Endothelial cell of umbilical vein (primary cell): ENCODE measurements at regions not wholly inside any gene's neighbourhood (a gene's known extent, or its start where the extent isn't known, plus 50 kb on each side); places are given as distances from the start of the nearest gene placed in this dataset.

ENCODE experiments used
- BruUV-seq: library from RNA; stranded (reverse); fragments of 400-500 nt; replicated peaks from 2 replicates; lab custom pipeline; 2021; lab: Mats Ljungman, UMichigan
- CTCF ChIA-PET: fragments of 300-600, 350-600 bp; sonication (Branson Sonifier 250); formaldehyde crosslinking; loops from one replicate; lab custom pipeline; 2021; ENCODE audit warnings: antibody characterized with exemption, inconsistent platforms; lab: Charles Lee
- POLR2A ChIA-PET: fragments of 300-600, 350-600 bp; sonication (Branson Sonifier 250); formaldehyde crosslinking; loops from one replicate; lab custom pipeline; 2021; ENCODE audit warnings: antibody characterized with exemption, inconsistent platforms; lab: Charles Lee
- DNase-seq: peaks from one replicate; pipeline ENCODE4 v3.0.0-alpha.2; 2011; ENCODE audit warnings: low read depth, low spot score
- FAIRE-seq: peaks from 2 replicates; lab custom pipeline; 2011; peaks lifted over from hg19 to GRCh38; lab: Jason Lieb, UNC
- H2AFZ ChIP-seq: 2 replicates; pipeline ENCODE4 v1.6.0; 2012; ENCODE audit warnings: low read depth, low read length, control low read depth, inconsistent platforms
- H3K27ac ChIP-seq: 2 replicates; pipeline ENCODE4 v1.5.1; 2011; ENCODE audit warnings: low read depth, mild to moderate bottlenecking, control low read depth, low read length, moderate library complexity; ENCODE audit not compliant: insufficient read depth
- H3K27me3 ChIP-seq, 2 experiments: 2 replicates each; pipeline versions ENCODE4 v1.6.0 to v1.6.1; 2011; ENCODE audit warnings: low read length in 2 of 2, mixed read lengths in 1 of 2; ENCODE audit not compliant: control insufficient read depth in 2 of 2, insufficient read depth in 2 of 2
- H3K36me3 ChIP-seq, 2 experiments: 2 replicates in 1 of 2; 3 replicates in 1 of 2; pipeline ENCODE4 v1.5.1; 2011; ENCODE audit warnings: low read length in 2 of 2, mild to moderate bottlenecking in 1 of 2, moderate library complexity in 1 of 2; ENCODE audit not compliant: control insufficient read depth in 2 of 2, insufficient read depth in 2 of 2; ENCODE audit errors: extremely low read depth in 1 of 2
- H3K4me1 ChIP-seq: 3 replicates; pipeline ENCODE4 v1.5.1; 2011; ENCODE audit warnings: mild to moderate bottlenecking, low read length; ENCODE audit not compliant: control insufficient read depth, insufficient read depth; ENCODE audit errors: extremely low read depth
- H3K4me2 ChIP-seq: 2 replicates; pipeline ENCODE4 v1.6.1; 2011; ENCODE audit warnings: low read length, control low read depth, mixed read lengths; ENCODE audit not compliant: insufficient read depth
- H3K4me3 ChIP-seq, 3 experiments: fragments of 200-600 bp in 1 of 3; sonication (generic), shearing (Covaris generic) in 1 of 3; replicated peaks in 1 of 3; 2 replicates each; pipeline ENCODE4 v1.5.1; 2011 to 2016; ENCODE audit warnings: control low read depth in 3 of 3, low read length in 3 of 3, mild to moderate bottlenecking in 2 of 3, inconsistent platforms in 1 of 3, low read depth in 1 of 3, moderate library complexity in 1 of 3; ENCODE audit not compliant: insufficient read depth in 1 of 3
- H3K79me2 ChIP-seq: 2 replicates; pipeline ENCODE4 v1.6.0; 2012; ENCODE audit warnings: low read length, inconsistent platforms; ENCODE audit not compliant: control insufficient read depth, insufficient read depth
- H3K9ac ChIP-seq: replicated peaks from 2 replicates; pipeline ENCODE3; 2011; ENCODE audit warnings: low read length, control low read depth; ENCODE audit not compliant: insufficient read depth; ENCODE audit errors: extremely low read depth
- H3K9me1 ChIP-seq: replicated peaks from 3 replicates; pipeline ENCODE4 v1.6.0; 2011; ENCODE audit warnings: mild to moderate bottlenecking, low read length; ENCODE audit not compliant: control insufficient read depth, insufficient read depth; ENCODE audit errors: extremely low read depth
- H3K9me3 ChIP-seq: replicated peaks from 2 replicates; pipeline ENCODE4 v1.5.1; 2012; ENCODE audit warnings: low read length, inconsistent platforms; ENCODE audit not compliant: control insufficient read depth, insufficient read depth
- H4K20me1 ChIP-seq: replicated peaks from 2 replicates; pipeline ENCODE3; 2011; ENCODE audit warnings: mild to moderate bottlenecking, low read length; ENCODE audit not compliant: control insufficient read depth, insufficient read depth; ENCODE audit errors: extremely low read depth
- EZH2 ChIP-seq: IDR thresholded peaks from 2 replicates; pipeline ENCODE4 v1.6.1; 2012; ENCODE audit warnings: borderline replicate concordance, low read depth, mild to moderate bottlenecking, moderate library complexity, low read length, inconsistent platforms; ENCODE audit not compliant: severe bottlenecking
- FOS ChIP-seq: IDR thresholded peaks from 2 replicates; pipeline ENCODE4 v1.6.1; 2011; ENCODE audit warnings: mild to moderate bottlenecking, low read length, moderate library complexity, borderline replicate concordance; ENCODE audit not compliant: insufficient read depth
- GATA2 ChIP-seq: IDR thresholded peaks from 2 replicates; pipeline ENCODE4 v1.7.0; 2011; ENCODE audit warnings: low read depth, mild to moderate bottlenecking, moderate library complexity, mixed read lengths, low read length; ENCODE audit not compliant: insufficient read length, insufficient read depth
- JUN ChIP-seq: IDR thresholded peaks from 2 replicates; pipeline ENCODE4 v1.6.1; 2011; ENCODE audit warnings: borderline replicate concordance, low read depth; ENCODE audit not compliant: insufficient read length, insufficient read depth
- MAX ChIP-seq: IDR thresholded peaks from 2 replicates; pipeline ENCODE4 v1.6.1; 2011; ENCODE audit not compliant: insufficient read depth, insufficient read length
- MYC ChIP-seq: IDR thresholded peaks from one replicate; pipeline ENCODE4 v1.6.1; 2011; ENCODE audit warnings: mild to moderate bottlenecking, low read depth, low read length
- POLR2A ChIP-seq: IDR thresholded peaks from 2 replicates; pipeline ENCODE4 v1.6.1; 2012; ENCODE audit warnings: low read depth, mild to moderate bottlenecking, control low read depth, low read length
- POLR2AphosphoS5 ChIP-seq: IDR thresholded peaks from 2 replicates; pipeline ENCODE4 v1.6.1; 2012; ENCODE audit warnings: low read depth, mild to moderate bottlenecking, control low read depth, low read length, moderate library complexity; ENCODE audit not compliant: insufficient read depth
- dilution Hi-C: fragments of 300-500 bp; cut with MboI; formaldehyde crosslinking; loops from one replicate; pipeline ENCODE4 v1.15.0; 2019; ENCODE audit warnings: low sequenced_read_pairs; ENCODE audit not compliant: extremely low pct_ligation_motif_present
- intact Hi-C: fragments of 100-400 bp; cut with micrococcal nuclease; formaldehyde crosslinking; loops from one replicate; pipeline ENCODE4 v1.10.0; 2022
- TF ChIP-seq, protein P1 (sequence below), 2 donors: IDR thresholded peaks; 1 replicate in 1 of 2; 2 replicates in 1 of 2; pipeline ENCODE4 v1.5.1; 2011; ENCODE audit warnings: low read length in 2 of 2, mild to moderate bottlenecking in 2 of 2, moderate library complexity in 2 of 2, control low read depth in 1 of 2, inconsistent platforms in 1 of 2, low read depth in 1 of 2; ENCODE audit not compliant: insufficient read depth in 1 of 2; ENCODE audit errors: extremely low read depth in 1 of 2

- intact Hi-C loops = no loop called here
- Histone ChIP-seq H4K20me1 (no peaks in the 10 kb centered on the region), H3K79me2 (no peaks in the 10 kb centered on the region), H3K4me1 (no peaks in the 10 kb centered on the region), H3K4me2 (no peak overlapping the region), H3K9ac (no peak overlapping the region), H3K27ac (no peak overlapping the region), H3K9me1 (no peaks in the 10 kb centered on the region), H2AFZ (no peak overlapping the region), H3K9me3 (no peaks in the 10 kb centered on the region), H3K36me3 (no peaks in the 10 kb centered on the region), H3K4me3 (no peak overlapping the region), H3K27me3 (no peaks in the 10 kb centered on the region)
- no peak for FAIRE-seq
- no TSS peak for BruUV-seq
- POLR2A ChIA-PET = no interaction called here
- no peak for DNase-seq
- CTCF ChIA-PET = no interaction called here
- dilution Hi-C loops = no loop called here
- TF ChIP-seq JUN (no peak), EZH2 (no peak), POLR2AphosphoS5 (no peak), FOS (no peak), MYC (no peak), GATA2 (no peak), MAX (no peak), POLR2A (no peak)
- TF ChIP-seq, protein P1, sequence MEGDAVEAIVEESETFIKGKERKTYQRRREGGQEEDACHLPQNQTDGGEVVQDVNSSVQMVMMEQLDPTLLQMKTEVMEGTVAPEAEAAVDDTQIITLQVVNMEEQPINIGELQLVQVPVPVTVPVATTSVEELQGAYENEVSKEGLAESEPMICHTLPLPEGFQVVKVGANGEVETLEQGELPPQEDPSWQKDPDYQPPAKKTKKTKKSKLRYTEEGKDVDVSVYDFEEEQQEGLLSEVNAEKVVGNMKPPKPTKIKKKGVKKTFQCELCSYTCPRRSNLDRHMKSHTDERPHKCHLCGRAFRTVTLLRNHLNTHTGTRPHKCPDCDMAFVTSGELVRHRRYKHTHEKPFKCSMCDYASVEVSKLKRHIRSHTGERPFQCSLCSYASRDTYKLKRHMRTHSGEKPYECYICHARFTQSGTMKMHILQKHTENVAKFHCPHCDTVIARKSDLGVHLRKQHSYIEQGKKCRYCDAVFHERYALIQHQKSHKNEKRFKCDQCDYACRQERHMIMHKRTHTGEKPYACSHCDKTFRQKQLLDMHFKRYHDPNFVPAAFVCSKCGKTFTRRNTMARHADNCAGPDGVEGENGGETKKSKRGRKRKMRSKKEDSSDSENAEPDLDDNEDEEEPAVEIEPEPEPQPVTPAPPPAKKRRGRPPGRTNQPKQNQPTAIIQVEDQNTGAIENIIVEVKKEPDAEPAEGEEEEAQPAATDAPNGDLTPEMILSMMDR (IDR thresholded peaks at IDR 0.05; ENCODE audit: extremely low read depth in 1 of 2, insufficient read depth in 1 of 2, low read depth in 1 of 2, low read length in 2 of 2) = no peak
These were observed 78.1 kb upstream of the GALNT9 start for GRCh38 chr12:132407451-132407961.
